ENCODE measurements at regions not wholly inside any gene's neighbourhood (a gene's known extent, or its start where the extent isn't known, plus 50 kb on each side); places are given as distances from the start of the nearest gene placed in this dataset.
"Not testable (repeated sequence)": the region's sequence is repeated elsewhere in the genome, so short reads cannot be mapped to it uniquely, and the experiment has no call there.

DNA sequence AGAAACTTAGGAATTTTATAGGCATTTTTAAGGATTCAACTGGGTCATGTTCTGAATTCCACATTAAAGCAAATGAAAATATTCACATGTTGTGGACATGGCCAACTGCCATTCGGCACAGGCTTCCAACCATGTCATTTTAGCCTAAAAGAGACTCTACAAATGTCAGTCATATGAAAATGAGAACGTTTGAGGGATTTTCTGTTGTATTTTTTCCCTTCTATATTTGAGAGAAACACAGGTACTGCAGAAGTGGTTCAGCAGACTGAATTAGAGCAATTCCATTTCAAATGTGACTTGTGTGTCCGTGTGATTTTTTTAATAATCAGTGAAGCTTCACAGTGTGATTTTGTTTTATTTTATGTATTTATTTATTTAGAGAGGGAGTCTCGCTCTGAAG lies 124.3 kb downstream of the TP53TG3F start:
- not testable (repeated sequence) for DNase-seq

- DNase-seq: not testable (repeated sequence)
Observed at GRCh38 chr16:33588589-33588988, 129.2 kb downstream of the TP53TG3F start.

DNA sequence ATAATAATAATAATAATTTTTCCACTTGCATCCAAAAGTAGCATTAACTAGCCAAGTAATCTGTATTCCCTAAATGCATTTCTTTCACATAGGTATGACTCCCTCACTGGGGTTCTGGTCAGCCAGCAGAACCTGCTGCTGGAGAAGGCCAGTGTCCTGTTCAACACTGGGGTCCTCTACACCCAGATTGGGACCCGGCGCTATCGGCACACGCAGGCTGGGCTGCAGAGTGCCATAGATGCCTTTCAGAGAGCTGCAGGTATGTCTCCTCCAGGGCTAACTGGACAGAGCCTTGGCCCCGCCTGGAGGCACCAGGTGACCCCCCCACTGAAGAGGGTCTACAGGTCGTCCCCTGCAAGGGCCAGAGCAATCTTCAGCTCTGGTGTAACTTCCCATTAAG lies 133.9 kb downstream of the TP53TG3F start:
- not testable (repeated sequence) for DNase-seq

- DNase-seq: not testable (repeated sequence)
Observed at GRCh38 chr16:33595074-33595473, 135.7 kb downstream of the TP53TG3F start.

DNA sequence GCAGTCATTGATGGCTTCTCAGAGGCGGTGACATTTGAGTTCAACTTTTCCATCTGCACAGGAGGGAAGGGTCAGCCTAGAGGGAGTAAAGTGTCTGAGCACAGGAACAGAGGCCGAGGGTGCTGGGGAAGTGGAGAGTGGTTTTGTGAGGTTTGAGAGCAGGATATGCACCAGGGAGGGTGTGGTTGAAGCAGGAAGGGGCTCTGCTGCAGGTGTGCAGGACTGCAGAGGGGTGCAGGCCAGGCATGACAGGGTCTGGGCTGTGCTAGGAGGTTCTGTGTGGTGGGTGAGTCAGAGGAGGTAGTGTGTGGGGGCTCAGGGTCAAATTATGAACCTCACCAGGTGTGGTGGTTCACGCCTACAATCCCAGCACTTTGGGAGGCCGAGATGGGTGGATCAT lies 141.6 kb downstream of the TP53TG3F start:
- DNase-seq: not testable (repeated sequence)

DNA sequence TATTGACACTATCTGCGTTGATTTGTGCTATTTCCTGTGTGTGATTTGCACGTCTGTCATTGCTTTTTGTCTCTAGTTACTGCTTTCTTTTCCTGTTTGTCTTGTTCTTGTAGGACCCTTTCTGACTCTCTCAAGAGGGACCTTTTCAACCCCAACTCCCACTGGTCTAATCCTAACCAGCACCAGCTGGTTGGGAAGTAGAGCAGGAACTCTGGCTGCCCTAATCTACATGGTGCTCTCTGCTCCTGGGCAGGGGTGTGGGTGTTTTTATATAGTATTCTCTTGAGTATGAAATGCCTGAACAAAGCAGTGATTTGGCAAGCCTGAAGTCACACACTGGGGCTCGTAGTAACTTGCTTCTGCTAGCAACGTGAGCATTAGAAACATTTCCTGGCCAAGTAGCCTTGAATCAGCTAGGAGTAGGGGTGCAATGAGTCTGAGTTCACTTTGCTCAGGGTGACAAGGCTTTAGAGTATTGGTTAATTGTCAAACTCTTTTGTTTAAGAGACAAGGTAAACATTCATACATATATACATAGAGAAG lies 164.2 kb downstream of the TP53TG3F start:
- DNase-seq: not testable (repeated sequence)

GRCh38 chr16:33628895-33629294 lies 169.5 kb downstream of the TP53TG3F start:
- not testable (repeated sequence) for DNase-seq

DNA sequence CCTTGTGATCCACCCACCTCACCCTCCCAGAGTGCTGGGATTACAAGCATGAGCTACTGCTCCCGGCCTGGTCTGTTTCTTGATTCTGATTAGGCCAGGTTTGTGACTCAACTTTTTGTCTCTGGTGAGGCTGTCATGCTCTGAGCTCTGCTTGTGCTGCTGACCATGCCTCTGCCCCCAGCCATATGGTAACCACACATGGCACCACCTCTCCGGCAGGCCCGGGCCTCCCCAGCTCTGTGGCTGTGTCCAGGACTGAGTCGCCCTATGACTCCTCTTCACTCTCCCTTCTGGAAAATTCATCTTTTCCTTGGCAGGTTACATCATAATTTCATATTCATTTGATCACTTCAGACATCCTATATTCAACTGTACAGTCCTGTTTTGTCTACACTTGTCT lies 172.3 kb downstream of the TP53TG3F start:
- not testable (repeated sequence) for DNase-seq

- not testable (repeated sequence) for DNase-seq
Observed at GRCh38 chr16:33634057-33634456, 174.6 kb downstream of the TP53TG3F start.

DNA sequence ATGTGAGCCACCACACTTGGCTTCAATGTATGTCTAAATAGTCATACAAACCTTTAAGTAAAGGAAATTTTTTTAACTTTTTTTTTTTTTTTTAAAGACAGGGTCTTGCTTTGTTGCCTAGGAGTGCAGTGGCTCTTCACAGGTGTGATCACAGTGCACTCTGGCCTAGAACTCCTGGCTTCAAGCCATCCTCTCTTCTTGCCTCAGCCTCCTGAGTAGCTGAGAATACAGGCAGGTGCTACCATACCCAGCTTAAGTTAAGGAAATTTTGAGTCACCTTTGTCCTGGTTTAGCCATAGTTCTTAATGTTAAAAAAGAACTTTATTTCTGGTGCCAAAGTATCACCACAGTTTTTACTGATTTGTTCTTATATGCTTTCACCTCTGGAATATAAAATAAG lies 177.3 kb downstream of the TP53TG3F start:
- DNase-seq: not testable (repeated sequence)

- not testable (repeated sequence) for DNase-seq
Observed at GRCh38 chr16:33643270-33643669, 183.9 kb downstream of the TP53TG3F start.

DNA sequence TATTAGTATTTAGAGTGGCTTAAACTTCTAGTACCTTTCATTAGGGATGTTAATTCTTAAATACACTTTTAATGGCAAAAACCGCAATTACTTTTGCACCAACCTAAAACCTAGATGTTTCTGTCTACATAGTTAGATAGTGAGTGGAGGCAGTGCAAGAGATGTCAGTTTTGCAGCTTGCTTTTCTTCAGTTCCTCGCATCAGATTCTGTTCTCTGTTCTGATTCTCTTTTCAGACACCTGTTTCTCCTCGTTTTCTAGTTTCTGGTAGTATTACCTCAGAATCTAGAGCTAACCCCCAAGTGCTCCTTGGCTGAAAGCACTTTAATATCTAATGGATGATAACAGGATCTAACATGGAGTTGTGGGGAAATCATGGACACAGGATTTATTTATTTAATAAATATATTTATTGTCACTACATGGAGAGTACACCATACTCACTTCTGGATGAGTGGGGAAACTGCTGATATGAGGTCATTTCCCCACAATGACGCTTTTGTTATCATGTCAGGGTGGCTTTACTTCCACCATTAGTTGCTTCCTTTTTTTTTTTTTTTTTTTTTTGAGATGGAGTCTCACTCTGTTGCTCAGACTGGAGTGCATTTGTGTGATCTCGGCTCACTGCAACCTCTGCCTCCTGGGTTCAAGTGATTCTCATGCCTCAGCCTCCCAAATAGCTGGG lies 184.4 kb downstream of the TP53TG3F start:
- not testable (repeated sequence) for DNase-seq

DNA sequence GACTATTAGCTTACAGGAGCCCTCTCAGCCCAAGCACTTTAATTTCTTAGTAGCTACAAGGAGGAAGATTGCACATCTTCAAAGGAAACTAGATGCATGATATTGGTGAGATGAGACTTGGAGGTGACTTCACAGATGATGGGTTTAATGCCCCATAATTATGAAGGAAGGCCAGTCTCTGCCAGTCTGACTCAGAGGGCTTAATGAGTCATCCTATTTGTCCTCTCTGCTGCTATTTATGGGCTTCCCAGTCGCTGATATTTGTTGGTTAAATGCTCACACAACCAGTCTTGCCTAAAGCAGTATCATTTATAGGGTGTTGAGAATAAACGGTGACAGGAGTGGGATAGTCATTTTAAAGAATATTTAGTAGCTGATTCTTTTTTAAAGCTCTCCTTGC lies 187.0 kb downstream of the TP53TG3F start:
- DNase-seq: not testable (repeated sequence)

DNA sequence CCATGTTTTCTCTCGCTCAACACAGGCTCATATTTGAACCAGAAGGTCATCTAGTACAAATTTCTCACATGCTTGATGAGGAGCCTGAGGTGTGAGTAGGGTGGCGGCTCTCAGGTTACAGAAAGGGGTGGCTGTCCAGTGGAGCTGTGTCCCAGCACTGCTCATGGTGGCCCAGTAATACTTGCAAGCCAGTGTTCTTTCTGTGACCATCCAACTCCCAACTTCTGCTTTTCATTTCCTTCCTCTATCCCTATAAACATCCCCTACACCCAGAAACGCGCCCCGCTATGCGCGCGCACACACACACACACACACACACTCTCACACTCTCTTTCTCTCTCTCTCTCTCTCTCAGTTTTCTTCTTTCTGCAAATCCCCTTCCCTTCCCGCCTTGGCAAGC lies 196.3 kb downstream of the TP53TG3F start:
- DNase-seq: not testable (repeated sequence)

- not testable (repeated sequence) for DNase-seq
Observed at GRCh38 chr16:33656394-33656793, 197.0 kb downstream of the TP53TG3F start.

- not testable (repeated sequence) for DNase-seq
Observed at GRCh38 chr16:33657717-33658116, 198.3 kb downstream of the TP53TG3F start.

DNA sequence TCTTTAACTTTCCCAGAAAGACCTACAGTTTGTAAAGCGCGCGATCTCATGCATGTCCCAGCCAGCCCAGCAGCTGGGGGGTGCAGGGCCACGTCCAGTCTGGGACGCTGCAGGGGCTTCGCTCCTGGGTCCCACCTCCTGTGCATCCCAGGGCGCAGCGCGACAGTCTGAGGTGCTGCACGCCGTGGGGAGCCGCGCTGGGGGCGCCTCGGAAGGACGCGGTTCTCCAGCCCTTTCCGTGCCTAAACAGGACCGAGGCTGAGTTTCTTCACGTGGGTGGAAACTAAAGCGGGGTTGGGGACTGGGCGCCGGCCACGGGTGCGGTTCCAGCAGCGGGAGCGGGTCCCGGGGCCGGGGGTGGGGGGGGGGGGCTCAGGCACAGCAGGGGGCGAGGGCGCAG lies 221.4 kb downstream of the TP53TG3F start:
- not testable (repeated sequence) for DNase-seq

- DNase-seq: not testable (repeated sequence)
Observed at GRCh38 chr16:33700320-33700719, 240.9 kb downstream of the TP53TG3F start.

- not testable (repeated sequence) for DNase-seq
Observed at GRCh38 chr16:33706845-33707590, 247.6 kb downstream of the TP53TG3F start.

DNA sequence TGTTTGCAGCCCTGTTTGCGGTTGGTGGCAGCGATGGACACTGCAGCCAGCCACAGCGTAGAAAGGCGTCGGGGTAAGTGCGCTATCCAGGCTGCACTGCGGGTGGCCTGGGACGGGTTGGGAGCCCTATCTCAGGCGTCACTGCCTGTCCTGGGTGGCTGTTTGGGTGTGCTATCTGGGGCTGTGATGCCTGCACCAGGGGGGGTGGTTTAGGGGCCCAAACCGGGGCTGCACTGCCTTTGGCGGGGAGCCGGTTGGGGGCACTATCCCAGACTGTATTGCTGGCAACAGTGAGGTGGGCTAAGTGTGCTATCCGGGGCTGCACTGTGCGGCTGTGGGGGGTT lies 248.2 kb downstream of the TP53TG3F start:
- DNase-seq: not testable (repeated sequence)

DNA sequence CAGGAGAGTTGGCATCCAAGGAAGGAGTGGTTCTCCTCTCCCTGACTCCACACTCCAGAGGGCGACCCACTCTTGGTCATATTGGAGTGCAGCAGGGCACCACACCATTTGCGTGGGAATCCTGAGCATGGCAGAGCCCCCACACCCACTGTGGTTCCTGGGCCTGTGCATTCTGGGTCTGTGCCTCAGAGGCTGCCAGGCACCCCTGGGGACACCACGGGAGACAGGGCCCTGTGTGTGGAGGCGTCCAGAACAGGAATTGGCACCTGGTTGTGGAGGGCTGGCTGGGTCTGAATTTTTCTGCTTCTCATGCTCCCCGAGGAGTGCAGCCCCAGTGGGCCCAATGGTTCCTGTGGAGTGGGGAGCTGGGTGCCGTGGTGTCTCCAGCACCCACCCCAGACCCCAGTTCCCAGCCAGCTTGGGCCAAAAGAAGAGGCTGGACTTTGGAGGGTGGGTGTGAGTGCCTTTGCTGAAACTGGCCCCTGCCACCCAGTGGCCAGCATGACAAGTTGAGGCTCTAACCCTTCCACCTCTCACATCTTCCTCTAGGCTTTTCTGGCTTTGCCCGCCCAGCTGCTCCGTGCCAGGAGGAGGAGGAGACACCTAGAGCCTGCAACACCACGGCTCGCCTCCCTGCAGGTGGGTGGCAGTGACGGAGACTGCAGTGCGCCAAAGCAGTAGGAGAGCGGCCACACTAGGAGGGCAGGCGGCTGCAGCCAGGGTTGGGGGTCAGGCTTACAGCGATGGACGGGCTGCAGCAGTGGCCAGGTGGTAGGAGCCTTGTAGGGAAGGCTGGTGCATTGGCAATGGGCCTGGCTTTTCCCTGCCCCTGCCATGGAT lies 250.7 kb downstream of the TP53TG3F start:
- DNase-seq: not testable (repeated sequence)

DNA sequence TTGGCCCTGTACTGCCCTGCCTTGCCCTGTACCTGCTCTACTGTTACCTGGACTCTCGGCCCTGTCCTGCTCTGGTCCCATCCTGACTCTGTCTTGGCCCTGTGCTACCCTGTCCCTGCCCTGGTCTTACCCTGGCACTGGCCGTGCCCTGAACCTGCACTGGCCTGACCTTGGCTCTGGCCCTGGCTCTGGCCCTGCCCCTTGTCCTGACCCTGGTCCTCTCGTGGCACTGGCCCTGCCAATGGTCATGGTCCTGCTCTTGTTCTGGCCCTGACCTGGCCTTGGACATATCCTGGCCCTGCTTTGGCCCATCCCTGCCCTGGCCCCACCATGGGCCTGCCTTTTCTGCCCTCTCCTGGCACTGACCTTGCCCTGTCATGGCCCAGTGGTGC lies 251.3 kb downstream of the TP53TG3F start:
- DNase-seq: not testable (repeated sequence)

- DNase-seq: not testable (repeated sequence)
Observed at GRCh38 chr16:33711616-33712015, 252.2 kb downstream of the TP53TG3F start.

All from DMS79 treated with DMSO at 0.1 percent for 48 hours (cell line).